Caco-2 (cell line): ENCODE measurements at regions not wholly inside any gene's neighbourhood (a gene's known extent, or its start where the extent isn't known, plus 50 kb on each side); places are given as distances from the start of the nearest gene placed in this dataset.

ENCODE experiments used
- BruUV-seq: library from RNA; stranded (reverse); fragments of 400-500 nt; replicated peaks from 2 replicates; lab custom pipeline; 2021; lab: Mats Ljungman, UMichigan
- CTCF ChIA-PET: fragments of 300-600 bp; sonication (Branson Sonifier 250); formaldehyde crosslinking; loops from one replicate; lab custom pipeline; 2022; ENCODE audit warnings: antibody characterized with exemption; lab: Charles Lee
- POLR2A ChIA-PET: fragments of 300-600 bp; sonication (Branson Sonifier 250); formaldehyde crosslinking; loops from one replicate; lab custom pipeline; 2022; ENCODE audit warnings: antibody characterized with exemption; lab: Charles Lee
- DNase-seq, 2 experiments: peaks; one replicate each; pipeline versions ENCODE4 v3.0.0 to v3.0.0-alpha.2; 2020 to 2022
- H3K27me3 ChIP-seq: replicated peaks from 2 replicates; pipeline ENCODE4 v1.6.0; 2011; ENCODE audit warnings: low read length; ENCODE audit not compliant: control insufficient read depth, insufficient read depth
- H3K36me3 ChIP-seq: 2 replicates; pipeline ENCODE4 v1.5.1; 2011; ENCODE audit warnings: low read length; ENCODE audit not compliant: control insufficient read depth, insufficient read depth
- H3K4me1 ChIP-seq: fragments of 250-450 bp; sonication (Bioruptor Pico); 2 replicates; pipeline ENCODE4 v1.5.1; 2020; ENCODE audit warnings: mild to moderate bottlenecking
- H3K4me3 ChIP-seq: 2 replicates; pipeline ENCODE4 v1.5.1; 2011; ENCODE audit warnings: low read depth, mild to moderate bottlenecking, control low read depth, low read length
- H3K9me3 ChIP-seq: fragments of 250-450 bp; sonication (Bioruptor Pico); 2 replicates; pipeline ENCODE4 v1.5.1; 2020; ENCODE audit warnings: mild to moderate bottlenecking, moderate library complexity
- H3K27ac Mint-ChIP-seq: one replicate; pipeline ENCODE4 v1.8.0; 2022; ENCODE audit warnings: mixed read lengths; ENCODE audit not compliant: unreplicated experiment
- H3K27me3 Mint-ChIP-seq: one replicate; pipeline ENCODE4 v1.8.0; 2022; ENCODE audit warnings: mixed read lengths; ENCODE audit not compliant: insufficient read depth, unreplicated experiment
- H3K36me3 Mint-ChIP-seq: one replicate; pipeline ENCODE4 v1.8.0; 2022; ENCODE audit warnings: mild to moderate bottlenecking, mixed read lengths; ENCODE audit not compliant: insufficient read depth, unreplicated experiment
- H3K4me1 Mint-ChIP-seq: one replicate; pipeline ENCODE4 v1.8.0; 2022; ENCODE audit warnings: low read depth, mixed read lengths; ENCODE audit not compliant: unreplicated experiment
- H3K4me3 Mint-ChIP-seq: one replicate; pipeline ENCODE4 v1.8.0; 2022; ENCODE audit warnings: mild to moderate bottlenecking, moderate library complexity, mixed read lengths; ENCODE audit not compliant: unreplicated experiment
- H3K9me3 Mint-ChIP-seq: one replicate; pipeline ENCODE4 v1.8.0; 2022; ENCODE audit warnings: mixed read lengths; ENCODE audit not compliant: unreplicated experiment
- CTCF ChIP-seq, 2 experiments: fragments of 200-600 bp in 1 of 2; IDR thresholded peaks; 1 replicate in 1 of 2; 2 replicates in 1 of 2; pipeline versions ENCODE4 v1.5.1 to v1.8.0; 2011 to 2022; ENCODE audit warnings: antibody characterized with exemption in 1 of 2, control low read depth in 1 of 2, inconsistent platforms in 1 of 2, low read depth in 1 of 2, low read length in 1 of 2, mild to moderate bottlenecking in 1 of 2, moderate library complexity in 1 of 2; ENCODE audit not compliant: insufficient read depth in 1 of 2, severe bottlenecking in 1 of 2, unreplicated experiment in 1 of 2
- intact Hi-C: fragments of 100-400 bp; cut with micrococcal nuclease; formaldehyde crosslinking; loops from one replicate; pipeline ENCODE4 v1.10.0; 2022; ENCODE audit not compliant: unreplicated experiment

DNA sequence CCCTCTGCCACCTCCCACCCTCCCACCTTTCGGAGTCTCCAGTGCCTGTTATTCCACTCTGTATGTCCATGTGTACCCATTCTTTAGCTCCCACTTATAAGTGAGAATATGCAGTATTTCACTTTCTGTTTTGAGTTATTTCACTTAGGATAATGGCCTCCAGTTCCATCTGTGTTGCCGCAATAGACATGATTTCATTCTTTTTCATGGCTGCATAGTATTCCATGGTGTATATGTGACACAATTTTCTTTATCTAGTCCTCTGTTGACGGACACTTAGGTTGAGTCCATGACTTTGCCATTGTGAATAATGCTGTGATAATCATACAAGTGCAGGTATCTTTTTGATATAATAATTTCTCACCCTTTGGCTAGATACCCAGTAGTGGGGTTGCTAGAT, 91.0 kb upstream of the UBE3A start:
- no peaks in the 10 kb centered on the region for H3K9me3 Mint-ChIP-seq
- POLR2A ChIA-PET: no interaction called here
- Histone ChIP-seq H3K4me1 (no peaks in the 10 kb centered on the region), H3K36me3 (no peaks in the 10 kb centered on the region), H3K4me3 (no peak overlapping the region), H3K9me3 (no peaks in the 10 kb centered on the region; the same call in 1 of the 2 replicates), H3K27me3 (no peaks in the 10 kb centered on the region)
- no peak overlapping the region for H3K4me3 Mint-ChIP-seq
- peaks cover 3% of the 10 kb centered on the region for H3K27me3 Mint-ChIP-seq
- intact Hi-C loops: no loop called here
- BruUV-seq: no TSS peak
- no peak overlapping the region for H3K27ac Mint-ChIP-seq
- CTCF ChIA-PET: no interaction called here
- no peak for DNase-seq
- no peak for TF ChIP-seq CTCF (IDR thresholded peaks at IDR 0.05; ENCODE audit: insufficient read depth in 1 of 2, low read depth in 1 of 2, low read length in 1 of 2, severe bottlenecking in 1 of 2, unreplicated experiment in 1 of 2)
- H3K4me1 Mint-ChIP-seq: no peaks in the 10 kb centered on the region
- H3K36me3 Mint-ChIP-seq: no peaks in the 10 kb centered on the region

GRCh38 chr15:25527118-25527517, 88.3 kb upstream of the UBE3A start:
- ChIA-PET POLR2A (no interaction called here), CTCF (no interaction called here)
- Mint-ChIP-seq H3K27me3 (peaks cover 6% of the 10 kb centered on the region), H3K4me3 (no peak overlapping the region), H3K36me3 (no peaks in the 10 kb centered on the region), H3K9me3 (peaks cover 3% of the 10 kb centered on the region), H3K4me1 (no peaks in the 10 kb centered on the region), H3K27ac (no peak overlapping the region)
- no peaks in the 10 kb centered on the region for H3K27me3 ChIP-seq
- H3K4me3 ChIP-seq: no peak overlapping the region
- no peak for TF ChIP-seq CTCF (IDR thresholded peaks at IDR 0.05; ENCODE audit: insufficient read depth in 1 of 2, low read depth in 1 of 2, low read length in 1 of 2, severe bottlenecking in 1 of 2, unreplicated experiment in 1 of 2)
- no peaks in the 10 kb centered on the region for H3K4me1 ChIP-seq
- intact Hi-C loops: no loop called here
- DNase-seq: no peak
- no peaks in the 10 kb centered on the region; the same call in 1 of the 2 replicates for H3K9me3 ChIP-seq
- H3K36me3 ChIP-seq: no peaks in the 10 kb centered on the region
- BruUV-seq: no TSS peak

GRCh38 chr15:25525741-25526140, 86.9 kb upstream of the UBE3A start:
- Histone ChIP-seq H3K4me1 (no peaks in the 10 kb centered on the region), H3K36me3 (no peaks in the 10 kb centered on the region), H3K4me3 (no peak overlapping the region), H3K27me3 (no peaks in the 10 kb centered on the region), H3K9me3 (no peaks in the 10 kb centered on the region; the same call in 1 of the 2 replicates)
- Mint-ChIP-seq H3K4me3 (no peak overlapping the region), H3K27ac (no peak overlapping the region), H3K36me3 (no peaks in the 10 kb centered on the region), H3K9me3 (peaks cover 10% of the 10 kb centered on the region), H3K4me1 (peaks cover 9% of the 10 kb centered on the region), H3K27me3 (peaks cover 15% of the 10 kb centered on the region)
- no peak for TF ChIP-seq CTCF (IDR thresholded peaks at IDR 0.05; ENCODE audit: insufficient read depth in 1 of 2, low read depth in 1 of 2, low read length in 1 of 2, severe bottlenecking in 1 of 2, unreplicated experiment in 1 of 2)
- POLR2A ChIA-PET: no interaction called here
- no TSS peak for BruUV-seq
- no peak for DNase-seq
- intact Hi-C loops: no loop called here
- CTCF ChIA-PET: no interaction called here
